HG03159 (cell line): ENCODE measurements at regions not wholly inside any gene's neighbourhood (a gene's known extent, or its start where the extent isn't known, plus 50 kb on each side); places are given as distances from the start of the nearest gene placed in this dataset.

Source experiments
- ATAC-seq: cut with Tn5 transposase; IDR thresholded peaks from one replicate; pipeline ENCODE4 v1.9.1; 2021; ENCODE audit warnings: mild to moderate bottlenecking, moderate library complexity; ENCODE audit not compliant: unreplicated experiment

DNA sequence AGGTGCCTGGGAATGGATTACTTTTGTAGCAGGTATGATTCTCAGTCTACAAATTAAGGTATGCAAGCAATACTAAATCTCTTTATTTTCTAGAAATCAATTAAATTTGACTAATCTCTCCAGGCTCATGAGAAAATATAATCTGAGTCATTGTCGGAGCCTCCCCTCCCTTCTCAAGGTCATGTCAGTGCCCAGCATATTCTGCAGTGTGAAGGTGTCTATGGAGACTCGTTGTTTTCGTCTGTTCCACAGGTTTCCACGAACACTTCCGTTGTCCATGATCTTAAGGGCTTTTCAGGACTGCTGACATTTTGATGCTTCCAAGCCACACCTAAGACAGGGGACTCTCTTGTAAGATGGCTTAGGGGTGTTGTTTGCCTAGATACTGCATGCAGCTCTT, 56.6 kb upstream of the SCOC start:
- ATAC-seq, result no peak

DNA sequence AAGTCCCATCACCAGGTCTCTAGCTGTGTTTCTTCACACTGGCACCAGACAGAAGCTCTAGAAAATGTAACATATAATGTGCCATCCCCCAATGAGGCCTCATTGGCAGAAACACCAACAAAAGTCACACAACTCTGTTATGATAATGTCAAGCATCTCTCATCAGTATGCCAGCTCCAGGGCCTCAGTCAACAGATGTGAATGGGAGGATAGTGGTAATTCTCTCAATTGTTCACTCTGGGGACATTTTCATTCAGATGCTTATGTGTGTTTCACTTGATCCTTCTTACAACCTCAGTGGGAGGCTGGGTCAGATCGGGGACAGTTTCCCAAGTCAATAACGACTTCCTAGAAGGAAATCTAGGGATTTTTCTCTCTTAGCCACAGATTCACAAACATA, 57.5 kb upstream of the SCOC start:
- no peak for ATAC-seq

DNA sequence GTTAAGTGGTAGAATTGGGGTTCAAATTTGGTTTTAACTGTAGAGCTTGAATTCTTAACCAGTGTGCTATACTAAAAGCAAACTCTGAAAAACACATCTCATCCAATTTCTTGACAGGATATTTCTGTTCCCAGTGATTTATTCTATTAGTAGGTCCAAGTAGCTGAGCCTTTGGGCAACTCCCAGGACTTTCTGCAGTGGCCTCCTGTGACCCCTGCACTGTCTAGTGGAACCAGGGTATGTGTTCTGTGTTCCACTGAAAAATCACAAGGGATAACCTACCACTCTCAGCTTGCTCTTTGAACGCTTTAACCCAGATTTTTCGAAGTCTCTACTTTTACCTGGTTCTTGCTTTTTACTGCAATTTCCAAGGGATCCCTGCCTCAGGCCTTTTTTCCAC, 58.0 kb upstream of the SCOC start:
- no peak for ATAC-seq

DNA sequence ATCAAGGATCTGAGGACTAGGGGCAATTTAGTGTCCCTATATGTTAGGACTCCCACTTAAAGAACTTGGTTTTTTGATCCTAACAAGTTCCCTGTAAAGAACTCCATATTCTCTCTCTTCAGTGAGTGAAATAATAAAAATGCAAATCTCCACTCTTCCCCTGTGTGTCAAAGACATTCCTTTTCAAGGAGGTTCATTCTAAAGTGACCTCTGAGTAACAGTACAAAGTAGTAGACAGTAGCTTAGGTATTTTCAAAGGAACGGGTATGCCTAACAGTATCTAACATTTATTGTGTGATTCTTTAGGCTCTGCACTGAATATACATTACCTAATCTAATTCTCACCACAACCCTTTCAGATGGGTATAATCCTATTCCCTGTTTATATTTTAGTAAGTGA, 58.4 kb upstream of the SCOC start:
- no peak for ATAC-seq

DNA sequence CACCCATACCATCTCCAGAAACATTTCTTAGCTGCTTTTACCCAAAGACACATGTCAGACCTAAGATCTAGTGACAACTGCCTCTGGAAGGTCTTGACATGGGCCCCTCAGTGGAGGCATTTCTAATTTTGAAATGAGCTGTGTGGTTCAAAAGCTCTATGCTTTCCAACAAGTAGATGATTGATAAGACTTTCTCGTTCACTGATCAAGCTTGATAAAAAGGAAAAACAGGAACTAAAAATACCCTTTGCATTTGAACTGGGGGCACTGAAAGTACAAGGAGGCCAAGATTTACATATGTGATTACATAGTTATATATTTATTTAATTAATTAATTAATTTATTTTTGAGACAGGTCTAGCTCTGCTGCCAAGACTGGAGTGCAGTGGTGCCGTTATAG, 61.3 kb upstream of the SCOC start:
- no peak for ATAC-seq

DNA sequence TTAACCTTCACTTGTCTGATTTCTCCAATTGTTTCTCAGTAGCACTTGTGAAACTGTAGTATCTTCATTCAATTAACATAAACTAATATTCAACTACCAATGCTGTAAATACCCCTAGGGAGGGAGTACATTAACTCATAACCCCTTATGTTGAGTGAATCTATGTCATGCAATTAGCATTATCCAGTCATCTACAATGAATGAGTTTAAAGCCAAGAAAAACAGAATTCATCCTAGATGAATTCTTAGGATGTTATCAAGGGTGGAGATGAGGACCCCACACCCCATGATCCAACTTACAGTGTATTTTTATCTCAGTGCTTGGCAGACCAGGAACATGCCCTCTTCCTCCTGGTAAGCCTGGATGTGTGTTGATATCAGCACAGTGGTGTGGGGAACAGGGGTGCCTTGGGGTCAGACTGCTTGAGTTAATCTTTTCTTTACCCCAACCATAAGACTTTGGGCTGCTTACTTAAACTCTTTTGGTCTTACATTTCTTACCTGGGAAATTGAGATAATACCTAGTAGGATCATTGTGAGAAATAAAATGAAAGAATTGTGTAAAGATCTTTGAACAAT, 62.1 kb upstream of the SCOC start:
- no peak for ATAC-seq

DNA sequence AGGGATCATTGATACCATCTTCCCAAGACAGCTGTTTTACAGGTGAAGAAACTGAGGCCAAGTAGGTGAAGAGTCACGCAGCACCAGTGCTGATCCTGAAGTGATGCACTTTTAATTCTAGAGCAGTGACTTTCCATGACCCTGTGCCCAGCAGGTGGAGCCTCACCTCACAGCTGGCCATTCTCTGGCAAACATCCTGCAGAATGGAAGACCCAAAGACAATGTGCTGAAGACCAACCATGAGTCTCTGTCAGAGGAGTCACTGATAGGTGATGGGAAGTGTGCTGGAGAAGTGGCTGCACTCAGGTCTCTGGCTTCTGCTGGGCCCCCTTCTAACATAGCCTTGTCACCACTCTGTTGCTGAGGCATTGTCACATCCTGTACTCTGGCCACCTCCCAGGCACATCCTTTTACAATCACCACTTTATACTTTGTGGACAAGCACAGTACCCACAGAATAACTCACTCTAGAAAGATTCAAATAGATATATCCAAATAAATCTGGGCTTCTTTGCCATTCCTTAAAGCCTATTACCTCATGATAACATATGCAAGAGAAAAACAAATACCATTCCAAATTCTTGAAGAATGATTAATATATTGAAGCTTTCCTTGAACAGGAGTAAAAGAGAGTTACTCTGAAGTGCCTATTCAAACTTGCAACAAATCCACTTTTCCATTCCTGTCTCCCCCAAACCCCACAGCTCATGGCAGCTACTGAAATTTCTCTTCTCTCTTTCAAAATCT, 64.1 kb upstream of the SCOC start:
- ATAC-seq, result no peak

DNA sequence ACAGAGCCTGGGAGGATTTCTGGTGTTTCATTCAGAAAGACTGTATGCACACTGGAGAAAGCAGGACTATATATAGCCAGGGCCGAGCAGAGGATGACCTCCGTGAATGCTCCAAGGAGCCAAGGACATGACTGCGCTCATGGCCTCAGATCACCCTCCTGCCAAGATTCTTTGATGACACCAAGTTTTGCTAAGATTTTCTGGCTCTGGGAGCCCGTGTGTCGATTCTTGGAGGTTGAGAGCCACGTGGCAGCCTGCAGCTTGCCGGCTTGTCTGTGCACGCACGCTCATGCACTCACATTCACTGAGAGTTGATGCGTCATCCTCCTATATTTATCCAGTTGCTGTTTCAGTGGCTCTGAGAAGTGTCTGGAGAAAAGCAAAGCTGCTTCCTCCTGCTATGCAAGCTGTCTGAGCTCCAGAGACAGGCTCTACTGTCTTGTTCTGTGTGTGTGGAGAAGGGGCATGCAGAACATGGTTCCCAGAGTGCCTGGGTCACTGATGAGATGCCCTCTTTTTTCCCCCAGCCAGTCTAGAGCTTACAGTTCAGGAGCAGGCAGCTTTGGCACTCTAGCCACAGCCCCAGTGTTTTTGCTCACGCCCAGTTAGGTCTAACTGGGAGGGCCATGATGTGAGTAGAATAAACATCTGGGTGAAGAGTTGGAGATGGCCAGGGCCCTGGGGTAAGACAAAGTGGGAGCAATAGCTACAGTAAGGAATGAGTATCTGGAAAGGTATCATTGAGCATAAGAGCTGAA, 64.9 kb upstream of the SCOC start:
- no peak for ATAC-seq

DNA sequence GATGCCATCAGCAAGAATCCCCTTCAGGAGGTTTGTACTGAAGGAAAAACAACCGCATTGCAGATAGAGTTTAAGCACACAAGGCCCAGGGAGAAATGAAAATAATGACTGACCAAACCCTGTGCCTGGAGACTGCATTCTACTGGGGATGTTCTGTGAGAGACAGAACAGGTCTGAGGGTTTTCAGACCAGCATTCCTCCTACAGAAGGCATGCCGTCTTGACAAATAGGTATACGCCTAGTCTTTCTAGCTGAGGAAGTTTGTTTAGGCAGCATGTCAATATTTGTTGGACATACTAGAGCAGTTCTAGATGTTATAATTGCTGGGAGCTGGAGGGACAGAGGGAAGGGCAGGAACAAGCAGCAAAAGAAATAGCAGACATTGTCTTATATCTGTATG, 68.4 kb upstream of the SCOC start:
- ATAC-seq, result no peak

DNA sequence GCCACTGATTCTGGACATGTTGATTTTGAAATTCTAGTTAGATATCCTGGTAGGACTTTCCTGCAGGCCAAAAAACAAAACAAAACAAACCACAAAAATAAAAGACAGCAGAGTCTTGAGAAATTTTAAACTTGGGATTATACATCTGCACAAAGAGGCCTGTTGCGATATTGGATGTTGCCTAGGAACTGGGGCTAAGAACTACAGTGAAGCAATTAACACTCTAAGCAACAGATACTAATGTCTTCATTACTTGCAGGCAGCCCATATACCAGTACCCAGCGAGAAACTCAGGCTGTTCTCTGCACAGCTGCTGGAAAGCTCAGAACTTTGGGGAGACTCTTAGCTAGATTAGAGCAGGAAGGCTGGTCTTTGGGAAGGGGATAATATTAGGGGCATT, 69.1 kb upstream of the SCOC start:
- ATAC-seq, result no peak

DNA sequence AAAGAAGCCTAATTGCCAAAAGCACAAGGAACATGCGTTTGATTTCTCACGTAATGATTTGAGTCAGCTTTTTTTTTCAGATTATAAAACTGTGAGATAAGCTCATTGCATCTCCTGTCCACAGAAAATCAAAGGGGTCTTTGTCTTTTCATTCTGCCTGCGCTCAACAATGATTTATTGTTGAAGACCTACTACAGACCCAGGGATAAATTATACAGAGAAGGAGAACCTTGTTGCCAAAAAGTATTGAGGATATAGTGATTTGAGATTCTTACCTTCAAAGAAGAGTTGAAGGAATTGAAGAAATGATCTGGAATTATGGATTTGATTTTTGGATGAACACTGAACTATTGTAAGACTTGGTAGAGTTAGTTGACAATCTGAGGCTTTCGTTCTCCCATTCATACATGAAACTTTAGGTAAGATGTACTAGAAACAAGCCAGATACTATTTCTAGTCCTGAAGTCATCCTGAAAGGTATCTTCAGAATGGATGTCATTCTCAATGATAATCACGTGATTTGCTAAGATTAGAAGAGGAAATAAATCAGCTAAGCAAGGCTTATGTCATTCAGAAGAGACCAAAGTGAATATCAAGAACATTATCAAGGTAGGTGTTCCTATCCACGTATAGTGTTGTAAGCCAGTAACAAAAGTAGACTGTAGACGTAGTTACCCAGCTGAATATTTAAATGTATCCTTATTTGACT, 71.1 kb upstream of the SCOC start:
- ATAC-seq, result no peak

DNA sequence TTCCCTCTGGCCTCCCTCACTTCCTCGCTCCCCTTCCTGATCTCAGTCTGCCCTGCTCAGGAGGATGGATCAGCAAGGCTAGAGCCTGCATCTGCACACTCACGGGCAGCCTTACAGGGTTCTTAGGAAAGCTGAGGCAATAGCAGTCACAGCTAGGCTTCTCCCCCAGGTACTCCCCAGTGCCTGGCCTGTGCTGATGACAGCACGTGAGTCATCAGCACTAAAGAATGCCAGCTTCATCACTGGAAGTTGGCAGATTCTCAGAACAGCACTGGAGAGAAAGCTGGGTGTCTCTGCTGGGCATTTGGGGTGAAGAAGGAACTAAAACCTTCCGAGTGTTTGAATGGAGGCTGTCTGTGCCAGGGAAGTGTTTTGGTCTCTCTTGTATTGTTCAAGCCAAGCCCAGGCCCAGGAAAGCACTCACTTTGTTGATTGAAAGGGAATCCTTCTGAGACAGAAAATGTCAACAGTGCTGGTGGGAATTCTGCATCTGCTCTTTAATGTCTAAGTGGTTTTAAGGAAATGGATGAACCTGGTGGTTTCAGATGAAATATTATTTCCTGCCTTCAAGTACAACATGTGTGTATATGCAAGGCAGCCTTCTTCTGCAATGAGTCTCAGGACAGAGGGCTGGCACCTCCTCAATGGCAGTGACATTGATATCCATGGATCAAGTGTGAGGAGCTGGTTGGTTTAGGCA, 73.0 kb upstream of the SCOC start:
- ATAC-seq, result no peak

DNA sequence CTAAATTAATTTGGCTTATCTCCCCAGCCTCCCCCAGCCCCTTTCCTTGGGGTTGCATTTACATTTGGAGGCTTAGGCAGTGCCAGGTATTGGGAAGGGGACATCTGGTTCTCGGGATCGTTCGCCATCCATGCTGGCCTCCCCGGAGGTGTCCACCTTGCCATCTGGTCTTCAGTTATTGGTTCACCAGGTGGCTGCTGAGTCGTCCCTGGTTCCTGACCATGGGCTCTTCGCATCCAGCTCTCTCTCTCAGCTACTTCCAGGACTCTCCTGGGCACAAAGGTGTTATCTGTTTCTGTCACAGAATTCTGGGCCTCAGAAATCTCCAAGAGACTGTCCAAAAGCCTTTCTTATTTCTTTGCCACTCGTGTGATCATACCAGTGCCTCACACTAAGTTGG, 75.4 kb upstream of the SCOC start:
- ATAC-seq, result no peak

DNA sequence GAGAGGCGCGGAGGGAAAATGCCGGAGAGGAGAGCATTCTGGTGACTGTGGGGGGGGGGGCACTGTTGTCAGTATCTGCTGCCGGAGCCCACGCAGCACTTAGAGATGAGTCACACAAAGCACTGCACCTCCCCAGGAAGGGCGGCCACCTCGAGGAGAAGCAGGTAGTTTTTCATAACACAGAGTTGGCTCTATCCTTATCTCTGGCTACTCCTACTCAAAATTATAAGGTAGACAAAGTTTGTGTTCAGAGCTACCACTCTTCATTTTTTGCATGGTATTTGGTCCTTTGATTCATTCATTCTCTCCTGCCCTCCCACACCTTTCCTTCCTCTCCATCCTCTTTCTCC, 76.2 kb upstream of the SCOC start:
- no peak for ATAC-seq

DNA sequence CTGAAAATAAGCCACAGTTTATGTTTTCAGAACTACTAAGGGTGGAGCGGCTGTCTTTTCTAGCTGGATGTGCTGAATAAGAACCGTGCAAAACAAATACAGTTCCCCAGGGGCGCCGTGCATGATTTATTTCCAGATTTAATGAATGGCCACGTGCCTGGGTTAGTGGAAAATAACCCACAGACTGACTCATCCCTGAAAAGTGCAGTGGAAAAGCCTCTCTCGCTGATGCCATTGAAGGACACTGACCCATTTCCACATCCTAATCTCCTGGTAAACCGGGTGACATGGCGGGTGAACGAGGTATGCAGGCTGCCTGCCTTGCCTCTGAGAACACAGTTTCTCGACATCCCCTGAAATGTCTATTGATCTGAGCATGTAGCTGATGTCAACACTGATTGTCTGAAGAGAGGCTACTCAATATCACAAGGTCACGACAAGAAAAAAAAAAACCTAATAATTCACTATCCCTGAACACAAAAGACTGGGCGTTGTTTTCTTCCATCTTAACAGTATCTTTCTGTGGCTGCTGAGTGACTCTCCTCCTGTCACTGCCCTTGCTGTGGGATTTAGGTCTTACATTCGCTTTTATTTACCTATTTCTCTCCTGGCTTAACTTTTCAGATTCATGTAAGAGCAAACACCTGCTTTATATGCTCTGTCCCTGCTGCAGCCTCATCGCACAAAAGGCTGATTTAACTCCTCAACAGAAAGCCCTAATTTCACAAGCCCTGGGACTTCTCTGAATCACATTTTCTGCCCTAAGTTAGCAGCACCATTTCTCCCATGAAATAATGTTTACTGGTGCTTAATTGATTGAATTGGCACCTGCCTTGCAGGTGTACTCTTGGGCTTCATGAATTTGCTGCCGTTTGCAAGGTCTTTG, 76.9 kb upstream of the SCOC start:
- no peak for ATAC-seq

DNA sequence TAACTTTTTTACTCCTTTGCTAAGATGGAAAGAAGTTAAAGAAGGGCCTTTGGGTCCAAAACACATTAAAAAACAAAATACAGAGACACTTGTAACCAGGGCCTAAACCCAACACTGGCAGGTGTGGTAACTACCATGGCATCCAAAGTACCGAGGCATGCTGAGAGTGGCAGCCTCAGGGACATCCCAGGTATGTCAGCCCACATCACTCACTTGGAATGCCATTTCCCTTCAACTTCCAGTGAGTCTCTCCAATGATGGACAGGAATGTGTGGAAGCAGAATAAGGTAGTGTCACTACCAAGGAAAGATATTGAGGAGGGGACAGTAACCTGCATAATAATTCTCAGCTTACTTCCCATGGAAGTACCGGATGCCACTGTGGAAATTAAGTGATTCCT, 79.5 kb upstream of the SCOC start:
- ATAC-seq, result no peak

DNA sequence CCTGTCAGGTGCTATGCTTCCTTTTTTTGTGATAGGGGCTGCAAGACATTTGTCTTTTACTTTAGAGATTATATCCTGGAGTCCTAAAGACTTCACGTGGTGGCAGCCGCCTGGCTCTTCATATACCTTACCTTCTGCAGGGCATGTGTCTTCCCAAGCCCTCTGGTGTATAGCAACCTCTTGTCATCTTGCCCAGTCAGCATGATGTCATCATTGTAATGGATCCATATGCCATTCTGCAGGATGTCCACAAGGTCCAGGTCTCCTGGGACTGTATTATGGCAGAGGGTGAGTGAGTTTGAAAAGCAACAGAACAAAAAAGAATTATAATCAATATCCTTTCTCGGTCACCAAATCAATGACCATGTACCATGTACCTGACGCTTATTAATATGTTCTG, 82.2 kb upstream of the SCOC start:
- ATAC-seq, result no peak

DNA sequence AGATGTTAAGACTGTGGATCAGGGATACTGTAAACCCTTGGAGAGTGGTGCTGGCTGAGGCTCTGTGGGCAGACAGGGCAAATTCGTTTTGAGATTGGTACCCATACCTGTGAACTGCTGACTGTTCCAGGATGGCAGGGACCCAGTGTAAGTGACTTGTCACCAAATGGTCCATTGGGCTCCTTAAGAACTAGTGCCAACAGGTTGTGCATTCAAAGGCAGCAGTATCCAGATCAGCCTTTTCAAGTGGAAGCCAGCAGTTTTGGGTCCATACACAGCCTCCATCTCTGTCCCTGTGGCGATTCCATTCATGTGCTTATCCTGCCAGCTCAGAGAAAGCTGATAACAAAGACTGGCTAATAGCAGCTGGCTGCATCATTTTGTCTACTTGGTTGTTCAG, 84.0 kb upstream of the SCOC start:
- ATAC-seq, result no peak

DNA sequence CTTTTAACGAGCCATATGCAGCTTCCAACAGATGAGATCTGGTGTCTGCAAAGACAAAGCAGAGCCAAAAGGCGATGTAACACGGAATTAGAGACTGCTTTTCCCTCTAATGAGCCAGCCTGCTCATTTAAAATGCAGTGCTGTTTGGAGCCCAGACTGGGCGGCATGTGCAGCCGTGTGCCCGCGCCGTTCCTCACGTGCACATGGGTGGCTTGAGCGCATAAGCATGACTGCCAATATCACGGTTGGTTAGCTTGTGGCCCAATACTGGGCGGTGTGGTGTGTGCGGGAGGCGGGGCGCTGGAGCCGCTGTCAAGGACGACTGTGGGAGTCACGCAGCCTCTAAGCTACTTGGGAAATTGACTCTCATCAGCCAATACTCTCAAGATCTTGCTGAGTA, 87.0 kb upstream of the SCOC start:
- no peak for ATAC-seq

DNA sequence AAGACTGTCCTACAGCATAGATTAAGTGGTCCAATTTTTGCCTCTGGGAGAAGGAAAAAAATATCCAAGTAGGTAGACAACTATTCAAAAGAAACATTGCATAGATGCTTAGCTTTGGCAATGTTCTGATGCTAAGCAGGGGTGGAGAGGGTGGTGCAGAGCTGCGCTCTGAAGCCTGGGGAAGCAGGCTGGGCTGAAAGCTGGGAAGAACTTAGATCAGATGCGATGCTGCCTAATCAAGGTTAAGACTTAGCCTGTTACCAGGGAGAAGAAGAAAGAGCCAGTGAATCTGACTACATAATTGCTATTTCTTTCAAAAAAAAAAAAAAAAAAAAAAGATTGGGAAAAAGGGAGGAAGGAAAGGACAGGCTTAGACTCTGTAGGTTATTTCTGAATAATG, 89.0 kb upstream of the SCOC start:
- ATAC-seq, result no peak
